PC-9 (cell line): ENCODE measurements at regions not wholly inside any gene's neighbourhood (a gene's known extent, or its start where the extent isn't known, plus 50 kb on each side); places are given as distances from the start of the nearest gene placed in this dataset.

Source experiments
- CTCF ChIP-seq: fragments of 200-600 bp; sonication (generic); conservative IDR thresholded peaks from 2 replicates; pipeline ENCODE4 v1.6.1; 2017; ENCODE audit warnings: mixed run types, antibody characterized with exemption, mild to moderate bottlenecking, moderate library complexity
- EZH2 ChIP-seq: fragments of 200-600 bp; sonication (generic); IDR thresholded peaks from 2 replicates; pipeline ENCODE4 v1.8.0; 2017; ENCODE audit warnings: antibody characterized with exemption, low read depth

GRCh38 chr6:1059596-1059995 is 252.3 kb upstream of the FOXQ1 start:
- TF ChIP-seq CTCF: no peak
- TF ChIP-seq EZH2: no peak
